ENCODE measurements at regions not wholly inside any gene's neighbourhood (a gene's known extent, or its start where the extent isn't known, plus 50 kb on each side); places are given as distances from the start of the nearest gene placed in this dataset.

DNA sequence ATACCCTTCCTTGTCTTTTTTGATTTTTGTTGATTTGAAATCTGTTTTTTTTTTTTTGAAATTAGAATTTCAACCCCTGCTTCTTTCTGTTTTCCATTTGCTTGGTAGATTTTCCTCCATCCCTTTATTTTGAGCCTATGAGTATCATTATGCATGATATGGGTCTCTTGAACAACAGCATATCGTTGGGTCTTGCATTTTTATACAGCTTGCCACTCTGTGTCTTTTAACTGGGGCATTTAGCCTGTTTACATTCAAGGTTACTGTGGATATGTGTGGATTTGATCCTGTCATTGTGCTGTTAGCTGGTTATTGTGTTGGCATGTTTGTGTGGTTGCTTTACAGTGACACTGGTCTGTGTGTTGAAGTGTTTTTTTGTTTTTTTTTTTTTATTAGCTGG is 99.7 kb upstream of the P3H2 start:
- TF ChIP-seq CTCF (conservative IDR thresholded peaks at IDR 0.05; ENCODE audit: control insufficient read depth, insufficient read depth, low read depth, low read length), result no peak
- H3K4me3 ChIP-seq (ENCODE audit: control insufficient read depth, low read depth, low read length), result no peak overlapping the region
- no peak for DNase-seq (ENCODE audit: low read depth)

GRCh38 chr3:190217081-190217480 is 96.4 kb upstream of the P3H2 start:
- TF ChIP-seq CTCF (conservative IDR thresholded peaks at IDR 0.05; ENCODE audit: control insufficient read depth, insufficient read depth, low read depth, low read length), result no peak
- DNase-seq (ENCODE audit: low read depth), result peak; percentile 70
- no peak overlapping the region for H3K4me3 ChIP-seq (ENCODE audit: control insufficient read depth, low read depth, low read length)

DNA sequence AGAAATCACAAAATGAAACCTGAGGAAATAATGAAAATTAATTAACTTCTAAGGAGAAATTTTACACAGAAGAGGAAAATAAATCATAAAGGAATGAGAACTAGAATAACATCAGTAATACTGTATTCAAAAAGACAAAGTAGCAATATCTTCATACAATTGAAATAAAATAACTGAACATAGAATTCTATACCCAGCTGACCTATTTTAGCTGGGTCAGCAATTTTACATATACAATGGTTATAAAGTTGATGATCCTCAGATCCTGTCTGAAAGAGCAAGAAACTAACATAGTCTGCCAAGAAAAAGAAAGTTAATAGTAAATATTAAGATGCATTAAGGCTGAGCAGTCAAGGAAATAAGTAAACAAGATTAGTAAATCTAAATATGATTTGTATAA is 93.0 kb upstream of the P3H2 start:
- H3K4me3 ChIP-seq (ENCODE audit: control insufficient read depth, low read depth, low read length), result no peak overlapping the region
- TF ChIP-seq CTCF (conservative IDR thresholded peaks at IDR 0.05; ENCODE audit: control insufficient read depth, insufficient read depth, low read depth, low read length), result no peak
- no peak for DNase-seq (ENCODE audit: low read depth)

DNA sequence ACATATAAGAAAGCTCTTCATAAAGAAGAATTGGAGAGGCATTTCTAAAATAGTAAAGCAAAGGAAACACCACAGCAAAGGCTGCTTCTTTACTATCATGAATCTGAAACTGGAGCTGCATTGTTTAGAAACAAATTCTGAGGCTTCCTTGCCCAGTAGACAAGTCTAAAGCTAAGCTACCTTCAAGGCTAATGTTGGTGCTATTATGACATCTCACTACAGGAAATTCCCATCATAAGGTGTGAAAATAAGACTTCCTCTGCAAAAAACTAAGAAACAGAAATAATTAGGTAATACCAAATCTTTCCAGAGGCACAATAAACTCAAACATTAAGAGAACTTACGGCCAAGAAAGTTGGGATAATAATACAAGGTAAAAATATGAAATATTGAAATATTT is 89.9 kb upstream of the P3H2 start:
- no peak overlapping the region for H3K4me3 ChIP-seq (ENCODE audit: control insufficient read depth, low read depth, low read length)
- TF ChIP-seq CTCF (conservative IDR thresholded peaks at IDR 0.05; ENCODE audit: control insufficient read depth, insufficient read depth, low read depth, low read length), result no peak
- DNase-seq (ENCODE audit: low read depth), result no peak

GRCh38 chr3:190209533-190209932 is 88.8 kb upstream of the P3H2 start:
- TF ChIP-seq CTCF (conservative IDR thresholded peaks at IDR 0.05; ENCODE audit: control insufficient read depth, insufficient read depth, low read depth, low read length), result no peak
- no peak for DNase-seq (ENCODE audit: low read depth)
- no peak overlapping the region for H3K4me3 ChIP-seq (ENCODE audit: control insufficient read depth, low read depth, low read length)

- H3K4me3 ChIP-seq (ENCODE audit: control insufficient read depth, low read depth, low read length), result no peak overlapping the region
- no peak for DNase-seq (ENCODE audit: low read depth)
- no peak for TF ChIP-seq CTCF (conservative IDR thresholded peaks at IDR 0.05; ENCODE audit: control insufficient read depth, insufficient read depth, low read depth, low read length)
Observed at GRCh38 chr3:190208196-190208595, 87.5 kb upstream of the P3H2 start.

DNA sequence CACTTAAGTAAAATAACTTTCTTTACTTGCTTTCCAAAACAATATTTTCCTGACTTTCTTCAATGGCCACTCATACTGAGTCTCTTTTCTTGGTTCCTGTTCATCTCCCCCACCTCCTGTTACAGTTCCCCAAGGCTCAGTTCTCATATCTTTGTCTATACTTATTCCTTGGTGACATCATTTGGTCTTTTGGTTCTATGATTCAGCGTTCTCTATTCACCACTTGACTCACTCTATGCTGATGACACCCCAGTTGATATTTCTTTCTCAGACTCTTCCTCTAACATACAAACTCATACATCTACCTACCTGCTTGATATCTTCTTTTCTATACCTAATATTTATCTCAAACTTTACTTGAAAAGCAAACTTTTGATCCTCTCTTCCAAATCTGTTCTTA is 85.0 kb upstream of the P3H2 start:
- no peak for TF ChIP-seq CTCF (conservative IDR thresholded peaks at IDR 0.05; ENCODE audit: control insufficient read depth, insufficient read depth, low read depth, low read length)
- DNase-seq (ENCODE audit: low read depth), result peak; percentile 86
- no peak overlapping the region for H3K4me3 ChIP-seq (ENCODE audit: control insufficient read depth, low read depth, low read length)

Measured in fibroblast of mammary gland (primary cell).